Suprapubic skin (tissue), 4 donors: ENCODE measurements at regions not wholly inside any gene's neighbourhood (a gene's known extent, or its start where the extent isn't known, plus 50 kb on each side); places are given as distances from the start of the nearest gene placed in this dataset.

Experiments used
- EP300 ChIP-seq: sonication (generic); formaldehyde crosslinking; IDR thresholded peaks from one replicate; pipeline ENCODE4 v1.6.1; 2017; ENCODE audit warnings: antibody characterized with exemption
- POLR2AphosphoS5 ChIP-seq, 3 donors: sonication (generic); formaldehyde crosslinking; IDR thresholded peaks; one replicate each; pipeline ENCODE4 v1.6.1; 2017; ENCODE audit warnings: antibody characterized with exemption in 3 of 3
- TF ChIP-seq, protein P1 (sequence below), 2 donors: fragments of 200-600 bp in 1 of 2; fragments of 450-650 bp in 1 of 2; sonication (generic) in 1 of 2; IDR thresholded peaks; one replicate each; pipeline ENCODE4 v1.5.1; 2016 to 2019; ENCODE audit warnings: antibody characterized with exemption in 2 of 2, mild to moderate bottlenecking in 1 of 2, moderate library complexity in 1 of 2

- TF ChIP-seq, protein P1, sequence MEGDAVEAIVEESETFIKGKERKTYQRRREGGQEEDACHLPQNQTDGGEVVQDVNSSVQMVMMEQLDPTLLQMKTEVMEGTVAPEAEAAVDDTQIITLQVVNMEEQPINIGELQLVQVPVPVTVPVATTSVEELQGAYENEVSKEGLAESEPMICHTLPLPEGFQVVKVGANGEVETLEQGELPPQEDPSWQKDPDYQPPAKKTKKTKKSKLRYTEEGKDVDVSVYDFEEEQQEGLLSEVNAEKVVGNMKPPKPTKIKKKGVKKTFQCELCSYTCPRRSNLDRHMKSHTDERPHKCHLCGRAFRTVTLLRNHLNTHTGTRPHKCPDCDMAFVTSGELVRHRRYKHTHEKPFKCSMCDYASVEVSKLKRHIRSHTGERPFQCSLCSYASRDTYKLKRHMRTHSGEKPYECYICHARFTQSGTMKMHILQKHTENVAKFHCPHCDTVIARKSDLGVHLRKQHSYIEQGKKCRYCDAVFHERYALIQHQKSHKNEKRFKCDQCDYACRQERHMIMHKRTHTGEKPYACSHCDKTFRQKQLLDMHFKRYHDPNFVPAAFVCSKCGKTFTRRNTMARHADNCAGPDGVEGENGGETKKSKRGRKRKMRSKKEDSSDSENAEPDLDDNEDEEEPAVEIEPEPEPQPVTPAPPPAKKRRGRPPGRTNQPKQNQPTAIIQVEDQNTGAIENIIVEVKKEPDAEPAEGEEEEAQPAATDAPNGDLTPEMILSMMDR (IDR thresholded peaks at IDR 0.05): no peak
- TF ChIP-seq EP300 (no peak), POLR2AphosphoS5 (IDR thresholded peaks at IDR 0.05) (no peak)
Observed at GRCh38 chr20:51198238-51198637, 175.3 kb upstream of the KCNG1 start.
